ENCODE measurements at regions not wholly inside any gene's neighbourhood (a gene's known extent, or its start where the extent isn't known, plus 50 kb on each side); places are given as distances from the start of the nearest gene placed in this dataset.

- no peaks in the 10 kb centered on the region for H3K9me3 Mint-ChIP-seq
- no peaks in the 10 kb centered on the region for H3K36me3 Mint-ChIP-seq
- Histone ChIP-seq H3K36me3 (no peaks in the 10 kb centered on the region), H3K79me2 (ENCODE audit: low read depth) (no peaks in the 10 kb centered on the region), H3K27ac (no peak overlapping the region), H4K20me1 (ENCODE audit: low read depth) (no peaks in the 10 kb centered on the region), H3K4me1 (peaks cover 26% of the 10 kb centered on the region), H3K4me2 (no peak overlapping the region), H3K4me3 (no peak overlapping the region), H3K9me3 (ENCODE audit: low read depth) (no peaks in the 10 kb centered on the region), H2AFZ (replicated peaks) (no peak overlapping the region), H3K9ac (no peak overlapping the region), H3F3A (ENCODE audit: low read depth) (peaks cover 4% of the 10 kb centered on the region), H3K27me3 (peaks cover 25% of the 10 kb centered on the region)
- H3K4me1 Mint-ChIP-seq: peaks cover 4% of the 10 kb centered on the region
- TF ChIP-seq EZH2phosphoT487 (IDR thresholded peaks at IDR 0.05) (no peak), EZH2 (IDR thresholded peaks at IDR 0.05) (no peak), CTCF (IDR thresholded peaks at IDR 0.05) (no peak)
- no peak overlapping the region for H3K27ac Mint-ChIP-seq
- H3K27me3 Mint-ChIP-seq (ENCODE audit: insufficient read depth, low read depth): no peaks in the 10 kb centered on the region
- H3K4me3 Mint-ChIP-seq: no peak overlapping the region
- no peak for DNase-seq (ENCODE audit: low spot score)
Observed at GRCh38 chr10:8295311-8295710, 240.8 kb downstream of the GATA3 start.

GRCh38 chr10:8296090-8296733 lies 241.7 kb downstream of the GATA3 start:
- H2AFZ ChIP-seq (replicated peaks): peak overlapping the region; percentile 66

GRCh38 chr10:8296734-8297101 lies 242.2 kb downstream of the GATA3 start:
- Histone ChIP-seq H3K4me2 (peak overlapping the region; percentile 74), H3K9ac (no peak overlapping the region), H3K4me1 (peaks cover 20% of the 10 kb centered on the region), H3K79me2 (ENCODE audit: low read depth) (no peaks in the 10 kb centered on the region), H4K20me1 (ENCODE audit: low read depth) (no peaks in the 10 kb centered on the region), H3K9me3 (ENCODE audit: low read depth) (no peaks in the 10 kb centered on the region), H3K36me3 (no peaks in the 10 kb centered on the region), H3K27ac (no peak overlapping the region), H3F3A (ENCODE audit: low read depth) (no peaks in the 10 kb centered on the region), H3K4me3 (peak overlapping the region; percentile 39), H2AFZ (replicated peaks) (peak overlapping the region; percentile 66), H3K27me3 (peaks cover 25% of the 10 kb centered on the region)
- H3K27me3 Mint-ChIP-seq (ENCODE audit: insufficient read depth, low read depth): no peaks in the 10 kb centered on the region
- H3K9me3 Mint-ChIP-seq: no peaks in the 10 kb centered on the region
- H3K4me3 Mint-ChIP-seq: no peak overlapping the region
- TF ChIP-seq EZH2phosphoT487 (IDR thresholded peaks at IDR 0.05) (no peak), EZH2 (IDR thresholded peaks at IDR 0.05) (no peak), CTCF (IDR thresholded peaks at IDR 0.05) (no peak)
- DNase-seq (ENCODE audit: low spot score): no peak
- H3K4me1 Mint-ChIP-seq: peaks cover 4% of the 10 kb centered on the region
- H3K36me3 Mint-ChIP-seq: no peaks in the 10 kb centered on the region
- H3K27ac Mint-ChIP-seq: no peak overlapping the region

More at GRCh38 chr10:8296090-8296733, 241.7 kb downstream of the GATA3 start:
- Histone ChIP-seq H3K4me2 (peak overlapping the region; percentile 74), H3K79me2 (ENCODE audit: low read depth) (no peaks in the 10 kb centered on the region), H3K36me3 (no peaks in the 10 kb centered on the region), H3K9me3 (ENCODE audit: low read depth) (no peaks in the 10 kb centered on the region), H4K20me1 (ENCODE audit: low read depth) (no peaks in the 10 kb centered on the region), H3K9ac (no peak overlapping the region), H3K27me3 (peaks cover 25% of the 10 kb centered on the region), H3K27ac (no peak overlapping the region), H3K4me3 (peak overlapping the region; percentile 39), H3K4me1 (peaks cover 20% of the 10 kb centered on the region), H3F3A (ENCODE audit: low read depth) (no peaks in the 10 kb centered on the region)
- Mint-ChIP-seq H3K27ac (no peak overlapping the region), H3K9me3 (no peaks in the 10 kb centered on the region), H3K4me1 (peaks cover 4% of the 10 kb centered on the region), H3K4me3 (no peak overlapping the region), H3K36me3 (no peaks in the 10 kb centered on the region), H3K27me3 (ENCODE audit: insufficient read depth, low read depth) (no peaks in the 10 kb centered on the region)
- peak; percentile 50 for DNase-seq (ENCODE audit: low spot score)
- TF ChIP-seq CTCF (IDR thresholded peaks at IDR 0.05): no peak
- no peak for TF ChIP-seq EZH2 (IDR thresholded peaks at IDR 0.05)
- TF ChIP-seq EZH2phosphoT487 (IDR thresholded peaks at IDR 0.05): no peak

Data from neural progenitor cell (in vitro differentiated cells).